ENCODE measurements at regions not wholly inside any gene's neighbourhood (a gene's known extent, or its start where the extent isn't known, plus 50 kb on each side); places are given as distances from the start of the nearest gene placed in this dataset.
A peak's percentile ranks its signal among the peaks of the same experiment; 100 is the strongest.

DNA sequence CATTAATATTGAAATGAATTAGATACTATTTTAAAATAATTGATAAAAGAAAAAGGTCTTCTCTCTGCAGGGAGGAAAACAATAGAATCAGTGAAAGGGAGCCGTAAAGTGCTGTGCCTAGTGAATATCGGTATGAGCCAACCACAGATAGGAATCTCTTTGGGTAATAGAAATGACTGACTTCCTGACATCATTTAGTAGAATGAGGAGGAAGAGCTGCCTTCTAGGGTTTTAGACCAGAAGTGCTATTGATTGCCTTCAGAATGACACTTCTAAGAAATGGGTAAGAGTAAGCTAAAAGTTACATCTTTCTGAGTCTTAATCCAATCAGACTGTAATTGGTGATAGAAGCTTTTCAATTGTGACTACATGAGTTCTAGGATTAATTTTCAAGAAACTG lies 134.0 kb upstream of the MAP9 start:
- no peak for DNase-seq

DNA sequence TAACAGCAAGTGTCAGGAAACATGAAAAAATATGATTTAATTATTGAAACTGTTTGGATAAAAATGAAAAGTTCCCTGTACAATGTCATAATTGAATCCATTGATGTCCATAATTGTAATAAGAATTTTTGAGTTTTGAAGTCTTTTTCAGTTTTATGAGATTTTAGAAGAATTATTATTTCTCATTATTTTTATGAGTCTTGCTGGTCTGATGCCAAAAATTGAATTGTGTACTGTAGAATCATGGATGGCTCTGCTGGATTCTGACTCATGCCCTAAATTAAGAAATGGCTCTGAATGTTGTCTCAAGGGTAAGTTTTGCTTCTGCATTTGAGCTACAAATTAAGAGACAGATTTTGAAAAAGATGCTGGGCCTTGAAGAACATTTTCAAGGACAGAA lies 132.8 kb upstream of the MAP9 start:
- no peak for DNase-seq

DNA sequence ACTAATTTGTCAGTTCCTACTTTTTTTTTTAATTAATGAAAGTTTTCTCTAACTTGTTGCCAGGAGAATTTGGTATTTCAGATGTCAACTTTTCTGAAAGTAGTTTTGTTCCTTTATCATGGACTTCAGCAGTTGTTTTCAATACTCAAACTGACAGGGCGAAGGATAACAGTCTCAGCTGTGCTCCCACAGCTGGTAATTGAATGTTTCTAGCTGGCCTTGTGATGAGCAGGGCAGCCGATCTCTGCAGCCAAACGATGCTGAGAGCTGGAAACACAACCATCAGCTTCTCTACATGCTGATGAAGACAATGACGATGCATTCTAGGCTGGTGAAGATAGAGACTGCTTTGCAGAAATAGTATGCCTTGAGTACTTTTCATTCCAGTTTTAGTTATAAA lies 130.0 kb upstream of the MAP9 start:
- no peak for DNase-seq

DNA sequence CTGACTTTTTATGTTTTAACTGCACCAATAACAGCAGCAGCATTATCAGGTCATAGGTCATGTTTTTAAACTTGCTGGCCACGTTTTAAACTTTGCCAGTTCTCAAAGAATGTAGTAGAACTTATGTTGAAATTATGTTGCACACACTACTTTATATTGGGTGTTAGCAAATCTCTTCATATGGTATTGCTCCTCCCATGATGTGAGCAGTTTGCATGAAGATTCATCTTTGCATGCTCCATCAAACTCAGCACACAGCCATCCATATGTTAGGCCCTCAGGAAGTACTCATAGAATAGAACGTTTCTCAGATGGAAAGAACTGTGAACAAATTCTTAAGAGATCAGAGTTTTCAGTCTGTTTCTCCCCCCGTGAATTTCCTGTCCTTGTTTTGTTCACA lies 128.6 kb upstream of the MAP9 start:
- no peak for DNase-seq

DNA sequence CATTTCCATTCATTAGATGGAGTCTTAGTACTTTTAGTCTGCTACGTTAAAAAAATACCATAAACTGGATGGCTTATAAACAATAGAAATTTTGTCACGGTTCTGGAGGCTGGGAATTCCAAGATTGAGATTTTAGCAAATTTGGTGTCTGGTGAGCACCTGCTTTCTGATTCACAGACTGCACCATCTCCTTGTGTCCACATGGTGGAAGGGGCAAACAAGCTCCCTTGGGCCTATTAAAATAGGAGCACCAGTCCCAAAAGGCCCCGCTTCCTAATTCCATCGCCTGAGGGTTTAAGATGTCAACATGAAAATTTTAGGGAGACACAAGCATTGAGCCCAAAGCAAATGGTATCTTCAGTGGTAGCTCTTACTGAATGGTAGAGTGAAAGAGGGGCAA lies 120.5 kb upstream of the MAP9 start:
- no peak for DNase-seq

DNA sequence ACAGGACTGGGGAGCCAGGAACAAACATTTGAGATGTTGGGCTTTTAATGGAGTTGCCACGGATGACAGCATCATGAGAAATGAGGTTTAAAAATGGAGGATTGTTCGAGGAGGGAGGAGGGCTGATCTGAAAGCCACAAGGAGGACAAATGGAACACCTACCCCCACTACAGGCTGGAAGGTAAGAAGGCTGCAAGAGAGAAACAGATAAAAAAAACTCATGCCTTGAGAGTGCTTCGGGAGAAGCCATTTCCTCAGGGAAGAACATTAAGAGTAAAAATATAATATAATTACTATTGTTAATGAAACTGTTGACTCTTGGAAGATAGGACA lies 119.5 kb upstream of the MAP9 start:
- DNase-seq: no peak

DNA sequence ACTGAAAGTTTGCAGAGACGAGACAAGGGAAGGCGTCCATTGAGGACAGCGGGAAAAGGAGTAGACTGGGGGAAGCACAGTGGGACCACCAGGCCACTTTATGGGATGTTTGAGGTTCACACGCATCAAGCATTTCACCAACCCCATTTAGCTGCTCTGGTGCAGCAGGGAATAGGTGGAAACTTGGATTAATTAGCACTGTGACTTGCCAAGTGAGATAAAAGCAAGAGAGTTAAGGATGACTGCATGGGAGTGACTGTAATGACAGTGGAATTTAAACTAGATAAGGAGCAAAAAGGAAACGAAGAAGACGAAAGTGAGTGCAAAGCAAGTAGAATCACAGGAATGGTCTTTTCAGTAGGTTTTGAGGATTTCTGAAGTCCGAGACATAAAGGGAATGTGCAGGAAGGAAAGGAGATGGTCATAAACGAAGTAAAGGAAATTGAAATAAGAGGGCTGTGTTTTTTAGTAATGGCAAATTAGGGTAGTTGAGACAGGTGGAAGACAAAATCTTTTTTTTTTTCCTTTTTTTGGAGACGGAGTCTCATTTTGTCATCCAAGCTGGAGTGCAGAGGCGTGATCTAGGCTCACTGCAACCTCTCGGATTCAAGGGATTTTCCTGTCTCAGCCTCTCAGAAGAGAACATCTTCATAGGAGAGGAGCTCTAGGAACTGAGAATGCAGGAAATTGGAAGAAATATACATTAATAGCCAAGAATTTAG lies 119.0 kb upstream of the MAP9 start:
- no peak for DNase-seq

DNA sequence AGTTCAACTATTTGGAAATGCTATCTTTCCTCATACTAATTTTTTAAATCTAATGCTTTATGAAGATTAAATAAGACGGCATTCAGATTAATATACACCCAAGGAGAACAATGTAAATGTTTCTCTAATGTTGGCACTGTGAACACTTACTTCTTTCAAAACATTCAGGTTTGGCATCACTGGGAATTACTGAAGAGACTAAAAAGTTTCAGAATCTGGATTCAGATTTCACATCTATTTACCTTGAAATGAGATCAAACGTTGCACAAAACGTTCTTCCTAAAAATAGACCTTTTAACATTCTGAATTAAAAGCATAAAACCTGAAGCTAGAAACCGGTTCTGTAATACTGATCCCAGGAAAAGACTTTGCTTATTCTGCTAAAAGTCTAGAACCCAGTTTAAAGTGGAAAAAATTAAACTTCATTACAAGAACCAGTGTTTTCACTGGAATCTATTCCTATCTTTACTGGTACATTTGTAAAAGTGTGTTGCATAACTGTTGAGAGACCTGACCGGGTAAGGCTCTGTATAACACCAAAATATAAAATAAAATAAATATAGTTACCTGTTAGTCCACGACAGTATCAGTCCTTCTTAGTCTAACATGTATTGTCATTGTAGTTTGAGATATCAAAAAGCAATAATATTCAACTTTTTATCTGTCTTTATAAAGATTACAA lies 117.4 kb upstream of the MAP9 start:
- no peak for DNase-seq

DNA sequence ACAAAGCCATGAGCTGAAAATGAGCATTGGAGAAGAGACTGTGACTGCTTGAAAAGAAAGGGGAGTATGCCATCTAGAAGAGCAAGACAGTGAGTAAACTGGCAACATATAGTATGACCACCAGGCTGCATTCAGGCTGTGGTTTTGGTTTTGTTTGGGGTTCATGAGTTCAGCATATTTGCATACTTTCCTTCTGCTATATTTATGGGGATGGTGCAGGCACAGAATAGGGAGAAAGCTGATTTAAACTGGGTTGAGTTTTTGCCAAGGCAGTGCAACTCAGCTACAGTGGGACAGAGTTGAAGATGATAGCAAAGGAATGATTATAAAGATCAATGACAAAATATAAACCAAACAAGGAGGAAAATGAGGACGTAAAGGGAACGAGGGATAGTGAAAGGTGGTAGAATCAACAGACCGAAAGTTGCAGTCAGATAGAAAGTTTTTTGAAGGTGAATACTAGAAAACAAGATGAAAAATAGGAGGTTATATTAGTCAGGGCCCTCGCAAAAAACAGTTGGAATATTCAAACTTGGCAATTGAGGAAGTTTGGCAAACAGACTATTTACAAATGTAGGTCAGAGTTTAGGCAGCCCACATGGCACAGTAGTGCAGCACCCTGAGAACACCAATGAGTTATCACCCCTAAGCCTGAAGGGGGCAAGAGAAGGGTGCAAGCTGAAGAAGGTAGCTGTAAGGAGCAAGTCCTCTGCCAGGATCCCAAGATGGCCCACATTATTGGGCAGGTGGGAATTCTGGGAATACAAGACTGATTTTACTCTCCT lies 114.8 kb upstream of the MAP9 start:
- DNase-seq: no peak

DNA sequence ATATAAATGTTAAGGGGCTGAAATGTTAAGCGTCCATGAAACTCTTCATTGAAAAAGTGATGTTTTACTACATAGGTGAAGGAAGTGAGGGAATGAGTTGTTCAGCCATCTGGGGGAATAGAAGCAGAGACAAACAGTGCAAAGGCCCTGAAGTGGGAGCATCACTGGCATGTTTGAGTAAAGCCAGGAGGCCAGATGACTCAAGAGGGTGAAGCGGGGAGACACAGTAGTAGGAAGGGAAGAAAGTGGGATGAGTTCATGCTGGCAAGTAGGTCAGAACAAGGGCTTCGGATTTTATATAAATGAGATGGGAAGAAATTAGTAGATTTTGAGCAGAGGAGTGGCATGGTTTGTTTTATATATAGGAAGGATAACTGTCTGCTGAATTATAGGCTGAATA lies 112.5 kb upstream of the MAP9 start:
- DNase-seq: no peak

DNA sequence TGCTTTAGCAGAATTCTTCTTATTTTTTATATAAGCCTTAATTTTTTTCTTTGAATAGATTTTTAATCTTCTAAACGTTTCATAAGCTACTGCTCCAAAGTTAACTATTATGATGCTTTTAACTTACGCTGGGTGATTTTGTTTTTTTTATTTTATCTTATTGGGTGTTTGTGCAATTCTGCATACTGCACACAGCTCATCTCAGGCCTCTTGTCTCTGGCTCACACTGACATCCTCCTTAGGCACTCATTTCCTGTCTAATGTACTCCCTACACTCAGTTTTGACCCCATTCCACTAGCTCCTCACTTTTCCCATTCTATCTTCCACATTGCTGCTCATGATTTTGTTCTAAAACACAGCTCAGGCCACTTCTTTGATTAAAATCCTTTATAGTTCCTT lies 111.9 kb upstream of the MAP9 start:
- no peak for DNase-seq

DNA sequence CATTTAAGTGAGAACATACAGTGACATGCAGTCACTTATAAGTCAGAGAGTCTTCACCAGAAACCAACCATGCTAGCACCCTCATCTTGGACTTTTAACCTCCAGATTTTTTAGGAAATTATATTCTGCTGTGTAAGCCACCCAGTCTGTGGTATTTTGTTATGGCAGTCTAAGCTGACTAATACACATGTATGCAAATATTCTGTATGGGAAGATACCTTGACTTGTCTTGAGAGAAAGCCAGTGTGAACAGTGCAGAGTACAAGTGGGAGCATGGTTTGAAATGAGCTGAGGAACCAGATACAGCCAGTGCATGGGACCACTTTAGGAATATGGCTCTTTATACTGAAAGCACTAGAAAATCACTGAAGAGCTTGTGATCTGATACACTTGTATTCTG lies 110.4 kb upstream of the MAP9 start:
- no peak for DNase-seq

DNA sequence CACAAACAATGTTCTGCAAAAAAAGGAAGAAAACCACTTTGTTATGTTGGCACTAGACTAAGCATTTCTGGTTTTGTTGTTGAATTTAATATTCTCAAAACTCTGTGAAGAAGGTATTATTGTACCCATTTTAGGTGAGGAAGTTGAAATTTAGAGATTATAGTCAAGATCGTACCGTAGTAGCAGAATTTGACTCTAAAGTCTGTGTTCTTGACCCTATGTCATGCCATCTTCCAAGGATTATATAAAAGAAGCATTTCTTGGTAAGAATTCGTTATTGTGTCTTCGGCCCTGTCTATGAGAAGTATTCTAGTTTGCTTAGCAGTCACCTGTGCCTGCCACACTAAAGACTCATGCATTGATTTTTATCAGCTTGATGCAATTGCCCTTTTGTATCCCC lies 104.4 kb upstream of the MAP9 start:
- DNase-seq: no peak

DNA sequence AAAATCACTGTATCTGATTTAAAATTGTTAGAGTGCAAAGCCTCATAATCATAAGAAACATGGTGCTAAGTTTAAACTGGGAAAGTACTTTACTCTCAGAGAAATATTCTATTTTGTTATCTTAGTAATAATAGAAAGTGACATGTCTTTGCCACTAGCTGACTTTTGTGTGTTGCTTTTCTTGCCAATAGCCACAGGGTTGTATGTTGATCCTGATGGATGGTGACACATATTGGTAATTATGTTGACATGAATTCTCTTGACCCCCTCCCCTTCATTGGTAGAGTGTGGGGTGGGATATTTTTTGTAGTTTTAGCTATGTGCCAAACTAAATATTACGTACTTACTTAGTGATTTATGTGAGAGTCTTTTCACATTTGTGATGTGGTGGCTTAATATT lies 103.1 kb upstream of the MAP9 start:
- no peak for DNase-seq

DNA sequence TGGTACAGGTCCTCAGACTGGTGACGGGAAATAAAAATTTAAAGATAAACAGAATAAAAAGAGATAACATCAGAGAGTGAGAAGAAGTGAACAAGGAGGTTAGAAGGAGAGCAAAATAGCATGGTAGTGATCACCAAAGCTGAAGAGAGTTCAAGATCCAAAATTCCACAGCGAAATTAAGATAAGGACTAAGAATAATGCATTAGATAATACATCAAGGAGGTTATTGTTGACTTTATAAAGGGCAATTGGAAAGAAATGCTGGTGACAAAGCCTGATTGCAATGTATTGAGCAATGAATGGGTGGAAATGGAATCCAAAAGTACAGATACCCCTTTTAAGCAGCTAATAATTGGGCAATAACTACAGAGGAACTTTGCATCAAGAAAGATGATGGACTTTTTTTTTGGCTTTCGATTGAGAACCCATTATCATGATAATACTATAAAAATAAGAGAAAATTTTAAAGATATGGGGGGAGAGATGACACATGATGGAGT lies 101.6 kb upstream of the MAP9 start:
- no peak for DNase-seq

DNA sequence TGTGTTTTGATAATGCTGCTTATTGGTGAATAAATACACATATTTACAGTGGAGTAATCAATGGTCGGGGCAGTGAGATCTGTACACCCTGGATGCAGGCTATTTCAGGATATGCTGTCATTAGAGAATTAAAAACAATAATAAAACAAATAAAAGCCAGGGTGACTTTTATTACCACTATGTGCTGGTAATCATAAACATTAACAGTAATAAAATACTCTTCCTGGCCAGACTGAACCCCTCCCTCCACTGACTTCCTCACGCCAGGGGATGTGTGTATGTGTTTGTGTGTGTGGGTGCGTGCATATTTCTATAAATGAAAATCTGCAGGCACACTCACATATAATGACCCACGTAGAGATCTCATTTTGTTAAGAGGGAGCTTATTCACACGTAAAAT lies 98.0 kb upstream of the MAP9 start:
- DNase-seq: no peak

DNA sequence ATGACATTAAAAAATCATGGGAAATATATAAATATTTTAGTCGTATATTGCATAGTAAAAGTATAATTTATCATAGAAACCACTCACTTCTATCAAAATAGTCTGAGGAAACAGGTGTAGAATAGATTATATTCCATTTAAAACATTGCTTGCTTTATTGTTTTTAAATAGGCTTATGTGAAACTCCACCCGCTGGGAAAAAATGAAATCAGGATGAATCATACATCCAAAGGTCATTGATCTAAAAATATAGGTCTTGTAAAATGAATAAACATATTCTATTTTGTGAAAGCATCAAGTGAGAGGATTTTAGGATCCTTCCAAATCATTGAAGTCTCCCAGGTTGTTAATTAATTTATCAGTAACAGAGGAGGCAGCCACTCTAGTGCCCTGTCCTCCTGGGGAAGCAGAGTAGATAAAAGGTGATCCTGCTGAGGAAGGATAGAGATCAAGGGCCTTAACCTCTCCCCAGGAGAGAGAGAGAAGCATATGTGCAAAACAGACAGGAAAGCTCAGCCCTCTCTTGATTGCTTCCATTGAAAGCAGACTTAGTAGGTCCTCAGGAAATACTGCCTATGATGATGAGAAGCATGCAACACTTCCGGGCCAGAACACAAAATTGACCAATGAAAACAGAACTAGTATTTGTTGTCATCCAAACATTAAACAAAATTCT lies 96.8 kb upstream of the MAP9 start:
- no peak for DNase-seq

DNA sequence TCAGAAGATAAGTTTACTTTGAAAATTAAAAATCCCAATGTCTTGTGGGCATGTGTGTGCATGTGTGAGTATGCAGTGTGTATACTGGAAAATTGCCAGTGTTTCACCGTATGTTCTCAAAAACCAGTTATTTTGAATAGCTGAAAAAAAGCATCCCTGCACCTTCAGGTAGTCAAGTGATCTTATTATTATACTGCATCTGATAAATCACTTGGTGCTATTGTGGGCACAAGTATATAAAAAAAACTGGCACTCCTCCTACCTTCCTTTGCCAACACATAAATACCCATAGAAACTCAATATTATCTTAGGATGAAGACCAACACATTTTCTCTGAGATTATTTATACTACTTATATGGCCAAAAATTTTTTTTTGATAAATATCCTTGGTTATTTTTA lies 91.5 kb upstream of the MAP9 start:
- no peak for DNase-seq

DNA sequence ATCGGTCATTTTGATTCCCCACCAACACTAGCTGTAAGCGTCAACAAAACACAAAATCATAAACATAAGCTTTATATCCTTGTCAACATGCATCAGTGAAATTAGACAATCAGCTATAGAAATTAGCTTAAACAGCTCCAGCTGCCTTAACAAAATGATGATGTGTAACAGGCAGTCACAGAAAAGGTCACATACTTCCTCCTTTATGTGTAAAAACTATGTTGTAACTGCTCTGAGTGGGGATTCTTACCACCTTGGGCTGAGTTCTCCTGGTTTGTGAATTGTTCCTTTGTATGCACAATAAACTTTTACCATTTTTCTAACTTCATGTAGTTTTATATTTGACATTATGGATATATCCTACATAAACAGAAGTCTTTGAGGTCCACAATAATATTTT lies 73.9 kb upstream of the MAP9 start:
- DNase-seq: no peak

DNA sequence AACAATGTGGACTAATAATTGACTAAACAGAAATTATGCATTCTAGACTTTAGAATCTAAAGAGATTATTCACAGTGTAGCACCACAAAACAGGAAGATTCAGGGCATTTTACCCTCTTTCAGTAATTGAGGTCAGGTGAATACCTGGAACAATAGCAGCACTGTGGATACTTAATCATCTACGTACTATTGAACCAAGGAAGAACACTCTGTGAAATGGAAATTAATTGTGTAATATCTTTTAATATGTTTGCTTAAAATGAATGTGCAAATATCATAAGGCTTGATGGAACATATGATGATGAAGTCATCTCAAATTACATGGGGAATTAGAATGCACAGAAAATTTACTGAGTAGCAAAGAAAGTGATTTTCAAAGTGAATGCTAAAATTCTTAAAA lies 68.5 kb upstream of the MAP9 start:
- DNase-seq: no peak

DNA sequence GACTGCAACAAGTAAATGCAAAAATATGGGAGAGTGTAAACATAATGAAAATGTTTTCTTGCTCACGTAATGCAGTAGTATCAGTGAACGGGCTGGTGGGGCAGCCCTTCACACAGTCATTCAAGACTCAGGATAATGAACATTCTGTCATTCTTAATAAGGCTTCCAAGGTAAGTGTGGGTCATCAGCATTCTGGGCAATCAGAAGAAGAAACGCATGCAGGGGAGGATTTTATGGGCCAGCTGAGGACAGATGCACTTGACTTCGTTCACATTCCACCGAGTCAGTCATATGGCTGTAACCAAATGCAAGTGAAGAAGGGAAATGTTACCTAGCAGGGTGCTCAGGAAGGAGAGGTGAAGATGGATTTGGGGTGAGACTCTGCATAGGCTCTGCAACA lies 68.0 kb upstream of the MAP9 start:
- DNase-seq: no peak

DNA sequence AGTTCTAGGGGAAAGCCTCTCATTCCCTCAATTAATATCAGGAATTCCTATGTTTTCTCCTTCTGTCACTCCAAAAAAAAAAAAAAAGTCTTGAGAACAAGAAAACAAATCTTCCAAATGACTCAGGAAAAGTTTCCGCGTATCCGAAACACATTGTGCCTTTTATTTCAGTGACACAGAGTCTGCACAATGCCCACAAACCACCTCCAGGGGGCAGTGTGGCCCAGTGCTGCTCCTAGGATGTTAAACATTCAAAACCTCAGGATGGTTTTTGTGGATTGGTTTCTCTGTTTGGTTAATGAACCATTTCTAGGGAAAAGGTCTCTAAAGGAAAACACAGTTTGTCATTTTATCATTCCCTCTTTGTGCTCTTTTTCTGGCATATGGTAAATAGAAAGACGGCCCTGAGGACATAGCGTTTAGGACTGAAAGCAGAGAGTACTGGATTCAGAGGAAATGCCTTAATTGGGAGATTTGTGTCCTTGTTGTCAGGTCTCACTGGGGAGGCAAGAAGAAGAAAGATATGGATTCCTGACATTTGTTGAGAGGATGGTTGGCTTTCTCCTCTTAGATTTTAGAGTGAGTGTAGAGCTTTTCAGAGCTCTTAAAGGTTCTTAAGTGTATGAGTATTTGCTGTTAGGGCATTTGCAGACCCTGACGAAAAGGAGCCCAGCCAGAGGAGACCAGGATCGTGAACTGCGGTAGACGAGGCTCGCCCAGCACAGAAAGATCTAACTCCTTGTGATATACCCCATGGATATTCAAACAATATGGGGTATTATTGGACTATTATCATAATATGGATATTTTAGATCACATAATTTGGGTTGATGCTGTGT lies 65.7 kb upstream of the MAP9 start:
- DNase-seq: peak; percentile 43

DNA sequence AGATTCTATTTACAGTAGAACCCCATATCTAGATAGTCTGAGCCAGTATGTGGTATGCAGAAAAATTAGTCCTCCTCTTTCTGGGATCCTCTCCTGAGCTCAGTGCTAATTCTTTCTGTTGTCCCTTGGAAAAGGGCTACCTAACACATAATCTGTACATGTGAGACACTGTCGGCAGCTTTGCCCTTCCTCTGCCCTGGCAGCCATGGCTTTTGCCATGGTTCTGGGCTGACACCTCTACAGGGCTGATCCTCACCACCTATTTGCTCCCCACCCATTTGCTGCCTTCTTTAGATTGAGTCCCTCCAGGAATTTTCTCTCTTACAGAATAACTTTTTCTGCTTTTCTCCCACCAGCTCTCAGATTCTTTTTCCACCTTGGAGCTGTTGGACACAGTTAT lies 64.7 kb upstream of the MAP9 start:
- no peak for DNase-seq

Measured in activated CD4-positive, alpha-beta T cell treated with anti-CD3 and anti-CD28 coated beads, Interleukin-2, amount 50 U/mL, for 1 hour (primary cell).